SK-N-MC (cell line): ENCODE measurements at regions not wholly inside any gene's neighbourhood (a gene's known extent, or its start where the extent isn't known, plus 50 kb on each side); places are given as distances from the start of the nearest gene placed in this dataset.
A peak's percentile ranks its signal among the peaks of the same experiment; 100 is the strongest.
"Not testable (repeated sequence)": the region's sequence is repeated elsewhere in the genome, so short reads cannot be mapped to it uniquely, and the experiment has no call there.

Experiments used
- DNase-seq: peaks from one replicate; pipeline ENCODE4 v3.0.0-alpha.2; 2011; ENCODE audit warnings: low read depth, low spot score
- H3K27ac ChIP-seq: fragments of 200-600 bp; sonication (generic); 2 replicates; pipeline ENCODE4 v1.5.1; 2016; ENCODE audit warnings: mixed run types
- H3K36me3 ChIP-seq: fragments of 200-600 bp; sonication (generic); 2 replicates; pipeline ENCODE4 v1.6.1; 2017; ENCODE audit warnings: antibody characterized with exemption, low read length, mixed read lengths; ENCODE audit not compliant: insufficient read depth
- H3K4me3 ChIP-seq: fragments of 200-600 bp; sonication (generic); 2 replicates; pipeline ENCODE4 v1.5.1; 2016
- H3K9ac ChIP-seq: fragments of 200-600 bp; sonication (generic); 2 replicates; pipeline ENCODE4 v1.8.0; 2017; ENCODE audit warnings: mixed run types, mixed read lengths; ENCODE audit not compliant: insufficient read length
- H3K9me3 ChIP-seq: fragments of 200-600 bp; sonication (generic); 2 replicates; pipeline ENCODE4 v1.6.1; 2017; ENCODE audit warnings: low read depth, mild to moderate bottlenecking, antibody characterized with exemption, low read length, moderate library complexity, mixed read lengths
- EZH2 ChIP-seq: fragments of 200-600 bp; sonication (generic); IDR thresholded peaks from one replicate; pipeline ENCODE4 v1.6.1; 2017; ENCODE audit warnings: antibody characterized with exemption
- FOXP2 ChIP-seq: optimal IDR thresholded peaks from 2 replicates; pipeline ENCODE3; 2011; ENCODE audit warnings: mild to moderate bottlenecking, moderate library complexity; ENCODE audit not compliant: insufficient read depth; ENCODE audit errors: extremely low read length, control extremely low read depth
- POLR2AphosphoS5 ChIP-seq: IDR thresholded peaks from 2 replicates; pipeline ENCODE4 v1.6.1; 2012; ENCODE audit warnings: mild to moderate bottlenecking, low read depth, low read length, borderline replicate concordance

DNA sequence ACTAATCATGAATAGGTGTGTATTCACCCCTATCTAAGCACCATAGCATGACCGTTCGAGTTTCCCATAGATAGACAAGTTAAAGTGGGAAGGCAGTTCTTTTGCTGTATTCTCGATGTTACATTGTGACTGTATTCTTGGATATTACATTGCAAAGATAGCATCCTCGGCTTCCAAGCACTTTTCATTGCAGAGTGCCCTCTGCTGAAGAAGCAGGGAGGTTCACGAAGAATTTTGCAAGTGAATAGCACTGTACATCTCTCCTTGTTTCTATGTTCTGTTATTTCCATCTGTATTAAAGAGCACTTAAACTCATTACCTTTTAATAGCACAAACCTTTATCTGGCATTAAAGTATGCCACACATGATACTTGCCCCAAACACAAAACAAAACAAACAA, 426.7 kb upstream of the ARX start:
- TF ChIP-seq POLR2AphosphoS5 (no peak), EZH2 (no peak), FOXP2 (no peak)
- no peak for DNase-seq
- Histone ChIP-seq H3K36me3 (no peaks in the 10 kb centered on the region), H3K27ac (no peak overlapping the region), H3K9me3 (no peaks in the 10 kb centered on the region), H3K9ac (no peak overlapping the region), H3K4me3 (no peak overlapping the region)

DNA sequence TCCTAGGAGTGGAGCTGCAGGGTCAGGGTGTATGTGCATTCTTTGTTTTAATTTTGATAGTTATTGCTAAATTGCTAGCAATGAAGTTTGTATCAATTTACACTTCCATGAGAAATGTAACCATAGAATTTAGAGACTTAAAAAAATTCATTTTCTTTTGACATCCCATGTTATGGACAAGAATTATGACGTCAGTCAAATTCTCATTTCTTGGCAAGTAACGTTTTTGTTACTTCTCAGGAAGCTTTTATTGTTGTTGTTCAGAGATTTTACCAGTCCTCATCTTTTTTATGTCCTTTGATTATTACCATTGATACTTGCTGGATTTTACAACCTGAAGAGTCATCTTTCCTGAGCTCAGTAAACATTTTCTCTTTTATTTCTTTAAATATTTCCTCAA, 417.5 kb upstream of the ARX start:
- DNase-seq: no peak
- TF ChIP-seq FOXP2: no peak
- no peak for TF ChIP-seq EZH2
- TF ChIP-seq POLR2AphosphoS5: no peak

DNA sequence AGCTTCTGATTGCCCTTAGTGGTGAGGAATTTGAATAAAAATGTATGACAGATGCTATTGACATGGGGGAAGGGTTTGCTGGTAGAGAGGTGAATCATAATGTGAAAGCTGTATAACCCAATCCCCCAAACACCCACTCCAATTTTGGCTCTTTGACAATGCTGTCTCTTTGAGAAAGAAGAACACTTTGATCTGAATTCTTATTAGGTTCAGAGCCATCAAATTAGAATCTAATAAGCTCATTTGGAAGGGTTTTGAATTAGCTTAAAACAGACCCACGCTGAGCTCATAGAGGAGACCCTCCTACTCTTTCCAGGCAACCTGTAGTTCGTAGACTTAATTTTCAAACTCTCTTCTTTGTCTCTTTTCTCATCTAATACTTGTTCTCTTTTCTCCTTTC, 416.6 kb upstream of the ARX start:
- H3K9ac ChIP-seq: no peak overlapping the region
- H3K27ac ChIP-seq: no peak overlapping the region
- H3K36me3 ChIP-seq: no peaks in the 10 kb centered on the region
- TF ChIP-seq FOXP2 (no peak), POLR2AphosphoS5 (no peak), EZH2 (no peak)
- DNase-seq: no peak
- H3K9me3 ChIP-seq: no peaks in the 10 kb centered on the region
- no peak overlapping the region for H3K4me3 ChIP-seq

More for the DNA sequence above, 417.5 kb upstream of the ARX start:
- Histone ChIP-seq H3K4me3 (no peak overlapping the region), H3K9ac (no peak overlapping the region), H3K27ac (no peak overlapping the region), H3K9me3 (no peaks in the 10 kb centered on the region), H3K36me3 (no peaks in the 10 kb centered on the region)

DNA sequence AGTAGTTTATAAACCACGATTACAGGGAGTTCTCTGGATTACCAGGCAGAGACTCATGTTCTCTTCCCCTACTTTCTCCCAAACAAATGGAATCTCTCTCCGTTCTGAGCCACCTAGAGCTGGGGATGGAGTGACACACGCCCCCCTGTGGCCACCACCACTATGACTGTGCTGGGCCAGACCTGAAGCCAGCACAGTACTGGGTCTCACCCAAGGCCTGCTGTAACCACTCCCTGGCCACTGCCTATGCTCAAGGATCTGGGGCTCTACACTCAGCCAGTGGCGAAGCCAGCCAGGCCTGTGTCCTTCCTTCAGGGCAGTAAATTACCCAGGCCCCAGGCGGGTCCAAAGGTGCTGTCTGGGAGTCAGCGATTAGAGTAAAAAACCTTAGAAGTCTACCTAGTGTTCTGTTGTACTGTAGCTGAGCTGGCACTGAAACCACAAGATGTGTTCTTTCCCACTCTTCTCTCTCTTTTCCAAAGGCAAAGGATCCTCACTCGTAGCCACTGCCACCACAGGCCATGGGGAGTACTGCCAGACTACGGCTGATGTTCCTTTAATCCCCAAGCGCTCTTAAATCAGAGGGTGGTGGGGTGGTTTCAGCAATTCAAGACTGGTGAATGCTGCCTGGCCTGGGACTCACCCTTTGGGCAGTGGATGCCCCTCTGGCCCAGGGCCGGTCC, 412.2 kb upstream of the ARX start:
- H3K36me3 ChIP-seq: no peaks in the 10 kb centered on the region
- TF ChIP-seq FOXP2: no peak

DNA sequence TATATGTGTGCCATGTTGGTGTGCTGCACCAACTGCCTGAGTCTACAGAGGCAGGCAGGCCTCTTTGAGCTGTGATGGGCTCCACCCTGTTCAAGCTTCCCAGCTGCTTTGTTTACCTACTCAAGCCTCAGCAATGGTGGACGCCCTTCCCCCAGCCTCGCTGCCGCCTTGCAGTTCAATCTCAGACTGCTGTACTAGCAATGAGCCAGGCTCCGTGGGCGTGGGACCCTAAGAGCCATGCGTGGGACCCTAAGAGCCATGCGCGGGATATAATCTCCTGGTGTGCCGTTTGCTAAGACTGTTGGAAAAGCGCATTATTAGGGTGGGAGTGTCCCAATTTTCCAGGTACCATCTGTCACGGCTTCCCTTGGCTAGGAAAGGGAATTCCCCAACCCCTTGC, 388.4 kb upstream of the ARX start:
- H3K36me3 ChIP-seq, H3K9me3 ChIP-seq: not testable (repeated sequence)

More for the DNA sequence above, 412.2 kb upstream of the ARX start:
- Histone ChIP-seq H3K4me3 (no peak overlapping the region), H3K9ac (no peak overlapping the region), H3K27ac (no peak overlapping the region), H3K9me3 (no peaks in the 10 kb centered on the region)
- DNase-seq: no peak

DNA sequence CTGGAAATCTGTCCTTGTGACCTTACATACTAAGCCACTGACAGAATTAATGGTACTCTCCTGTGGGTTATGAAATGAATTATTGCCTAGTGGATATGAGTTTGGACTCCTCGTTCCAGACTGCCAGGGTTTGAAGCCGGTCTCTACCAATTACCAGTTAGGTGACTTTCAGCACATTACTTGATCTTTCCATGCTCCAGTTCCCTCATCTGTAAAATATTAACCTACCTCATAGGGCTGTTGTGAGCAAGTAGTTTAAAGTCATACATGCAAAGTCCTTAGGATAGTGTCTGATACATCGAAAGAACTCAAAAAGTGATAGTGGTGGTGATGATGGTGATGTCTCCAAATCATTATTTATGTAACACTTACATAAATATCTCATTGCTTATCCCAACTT, 373.5 kb upstream of the ARX start:
- no peak for DNase-seq
- Histone ChIP-seq H3K9me3 (no peaks in the 10 kb centered on the region), H3K9ac (no peak overlapping the region), H3K27ac (no peak overlapping the region), H3K4me3 (no peak overlapping the region), H3K36me3 (no peaks in the 10 kb centered on the region)
- TF ChIP-seq EZH2: no peak
- no peak for TF ChIP-seq FOXP2
- no peak for TF ChIP-seq POLR2AphosphoS5

More for the DNA sequence above, 388.4 kb upstream of the ARX start:
- not testable (repeated sequence) for DNase-seq, H3K27ac ChIP-seq, H3K4me3 ChIP-seq, H3K9ac ChIP-seq

DNA sequence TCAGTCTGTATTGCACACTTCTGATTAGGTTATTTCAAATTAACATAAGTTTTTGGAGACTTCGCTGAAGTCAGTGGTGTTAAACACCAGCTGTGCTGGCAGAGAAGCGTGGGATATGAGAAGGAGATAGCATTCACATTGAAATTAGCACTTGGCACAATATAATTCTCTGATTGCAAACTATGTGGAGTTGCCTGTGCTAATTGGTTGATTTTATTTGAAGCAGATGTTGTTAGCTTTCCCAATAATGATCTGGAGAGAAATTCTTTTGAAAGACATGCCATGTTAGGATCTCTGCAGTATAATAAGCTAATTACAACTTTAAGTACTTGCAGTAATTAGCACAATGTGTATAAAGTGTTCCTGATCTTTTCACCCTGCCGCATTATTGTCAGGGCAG, 367.4 kb upstream of the ARX start:
- no peak overlapping the region for H3K9ac ChIP-seq
- peak overlapping the region; percentile 34; the same call in 1 of the 2 replicates for H3K4me3 ChIP-seq
- no peaks in the 10 kb centered on the region for H3K9me3 ChIP-seq
- no peaks in the 10 kb centered on the region for H3K36me3 ChIP-seq
- TF ChIP-seq FOXP2 (no peak), POLR2AphosphoS5 (no peak), EZH2 (no peak)
- no peak overlapping the region for H3K27ac ChIP-seq
- DNase-seq: no peak

DNA sequence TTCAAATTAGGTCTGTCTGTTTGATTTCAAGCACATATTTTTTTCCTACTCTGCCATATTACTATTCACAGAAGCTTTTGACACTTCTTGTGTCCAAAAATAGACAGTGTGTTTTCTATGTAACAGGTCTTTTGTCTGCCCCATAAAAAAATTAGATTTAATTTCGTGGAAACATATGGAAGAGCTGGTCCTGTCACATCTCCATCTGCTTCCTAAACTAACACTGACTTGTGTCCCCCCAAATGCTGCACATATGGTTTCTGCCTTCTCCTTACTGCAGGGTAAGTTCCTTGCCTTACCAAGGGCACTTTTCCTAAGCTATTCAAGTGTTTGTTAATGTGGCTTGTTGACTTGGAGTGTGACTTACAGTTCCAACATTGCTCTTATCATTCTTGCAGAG, 340.7 kb upstream of the ARX start:
- no peaks in the 10 kb centered on the region for H3K9me3 ChIP-seq
- H3K9ac ChIP-seq: no peak overlapping the region
- H3K4me3 ChIP-seq: no peak overlapping the region
- no peak for DNase-seq
- no peaks in the 10 kb centered on the region for H3K36me3 ChIP-seq
- H3K27ac ChIP-seq: no peak overlapping the region
- TF ChIP-seq EZH2: no peak
- no peak for TF ChIP-seq FOXP2
- TF ChIP-seq POLR2AphosphoS5: no peak
